WI38 (cell line): ENCODE measurements at regions not wholly inside any gene's neighbourhood (a gene's known extent, or its start where the extent isn't known, plus 50 kb on each side); places are given as distances from the start of the nearest gene placed in this dataset.
"Not testable (repeated sequence)": the region's sequence is repeated elsewhere in the genome, so short reads cannot be mapped to it uniquely, and the experiment has no call there.

ENCODE experiments used
- H3K4me3 ChIP-seq: 2 replicates; pipeline ENCODE4 v1.5.1; 2011; ENCODE audit warnings: low read depth, mild to moderate bottlenecking, control low read depth, low read length
- TF ChIP-seq, protein P1 (sequence below): IDR thresholded peaks from 2 replicates; pipeline ENCODE4 v1.5.1; 2012; ENCODE audit warnings: low read depth, mild to moderate bottlenecking, control low read depth, low read length

DNA sequence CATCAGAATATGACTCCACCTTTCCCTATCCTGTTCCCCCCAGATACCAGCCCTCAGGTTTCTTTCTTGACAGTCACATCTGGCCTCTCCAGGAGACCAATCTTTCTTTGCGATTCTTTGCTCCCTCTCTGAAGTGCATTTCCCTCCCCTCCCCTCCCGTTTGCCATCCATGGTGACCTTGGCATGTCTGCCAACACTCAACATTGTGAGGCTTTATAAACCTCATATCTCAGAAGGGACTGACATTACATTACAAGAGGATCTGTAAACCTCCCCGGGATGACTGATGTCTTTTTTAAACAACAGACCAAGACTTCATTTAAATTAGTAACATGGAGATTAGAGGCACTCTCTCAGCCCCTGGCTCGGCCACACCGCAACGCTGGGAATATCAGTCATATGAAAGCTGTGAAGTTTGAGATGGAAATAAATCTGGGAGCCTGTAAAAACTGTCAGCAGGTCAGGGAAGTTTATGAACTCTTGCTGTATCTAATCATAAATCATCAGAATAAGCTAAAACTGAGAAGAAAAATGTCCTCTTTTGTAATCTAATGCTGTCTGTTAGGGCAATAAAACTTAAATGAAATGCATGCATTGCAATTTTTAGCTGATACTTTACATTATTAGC is 401.7 kb upstream of the PROX1 start:
- H3K4me3 ChIP-seq: no peak overlapping the region
- TF ChIP-seq, protein P1, sequence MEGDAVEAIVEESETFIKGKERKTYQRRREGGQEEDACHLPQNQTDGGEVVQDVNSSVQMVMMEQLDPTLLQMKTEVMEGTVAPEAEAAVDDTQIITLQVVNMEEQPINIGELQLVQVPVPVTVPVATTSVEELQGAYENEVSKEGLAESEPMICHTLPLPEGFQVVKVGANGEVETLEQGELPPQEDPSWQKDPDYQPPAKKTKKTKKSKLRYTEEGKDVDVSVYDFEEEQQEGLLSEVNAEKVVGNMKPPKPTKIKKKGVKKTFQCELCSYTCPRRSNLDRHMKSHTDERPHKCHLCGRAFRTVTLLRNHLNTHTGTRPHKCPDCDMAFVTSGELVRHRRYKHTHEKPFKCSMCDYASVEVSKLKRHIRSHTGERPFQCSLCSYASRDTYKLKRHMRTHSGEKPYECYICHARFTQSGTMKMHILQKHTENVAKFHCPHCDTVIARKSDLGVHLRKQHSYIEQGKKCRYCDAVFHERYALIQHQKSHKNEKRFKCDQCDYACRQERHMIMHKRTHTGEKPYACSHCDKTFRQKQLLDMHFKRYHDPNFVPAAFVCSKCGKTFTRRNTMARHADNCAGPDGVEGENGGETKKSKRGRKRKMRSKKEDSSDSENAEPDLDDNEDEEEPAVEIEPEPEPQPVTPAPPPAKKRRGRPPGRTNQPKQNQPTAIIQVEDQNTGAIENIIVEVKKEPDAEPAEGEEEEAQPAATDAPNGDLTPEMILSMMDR: no peak

DNA sequence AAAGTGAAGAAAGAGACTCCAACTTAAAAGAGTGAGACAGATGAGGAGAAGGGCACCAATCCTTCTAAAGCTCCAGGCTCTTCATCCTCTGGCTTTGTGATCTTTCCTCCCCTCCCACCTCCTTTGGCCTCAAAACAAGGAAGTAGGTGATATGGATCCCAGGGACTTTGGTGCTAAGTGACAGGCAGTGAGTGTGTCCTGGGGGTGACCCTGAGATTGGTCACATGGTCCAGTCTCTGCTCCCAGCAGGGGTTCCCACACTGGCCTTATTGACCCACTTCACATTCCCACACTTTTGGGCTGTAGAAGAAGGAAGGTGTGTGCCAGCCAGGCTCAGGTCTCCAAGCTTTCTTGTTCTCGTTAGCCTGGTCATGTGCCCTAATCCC is 401.2 kb upstream of the PROX1 start:
- TF ChIP-seq, protein P1: no peak
- H3K4me3 ChIP-seq: no peak overlapping the region

DNA sequence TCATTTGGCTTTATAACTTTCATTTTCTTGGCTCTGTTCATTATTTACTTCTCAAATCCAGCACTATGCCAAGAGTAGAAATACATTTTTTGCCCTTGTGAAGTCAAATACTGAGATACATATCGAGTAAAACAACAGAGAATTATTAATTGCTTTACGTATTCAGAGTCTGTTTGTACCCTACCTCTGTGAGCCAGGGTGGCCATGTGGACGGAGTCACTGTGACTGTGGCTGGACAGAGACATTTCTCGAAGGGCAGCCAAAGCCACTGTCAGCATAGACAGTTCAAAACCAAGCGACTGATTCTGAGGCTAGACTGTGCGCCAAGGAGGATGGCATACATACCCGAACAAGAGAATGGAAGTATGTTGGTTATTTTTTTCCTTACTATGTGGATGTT is 391.0 kb upstream of the PROX1 start:
- TF ChIP-seq, protein P1: no peak
- no peak overlapping the region for H3K4me3 ChIP-seq

DNA sequence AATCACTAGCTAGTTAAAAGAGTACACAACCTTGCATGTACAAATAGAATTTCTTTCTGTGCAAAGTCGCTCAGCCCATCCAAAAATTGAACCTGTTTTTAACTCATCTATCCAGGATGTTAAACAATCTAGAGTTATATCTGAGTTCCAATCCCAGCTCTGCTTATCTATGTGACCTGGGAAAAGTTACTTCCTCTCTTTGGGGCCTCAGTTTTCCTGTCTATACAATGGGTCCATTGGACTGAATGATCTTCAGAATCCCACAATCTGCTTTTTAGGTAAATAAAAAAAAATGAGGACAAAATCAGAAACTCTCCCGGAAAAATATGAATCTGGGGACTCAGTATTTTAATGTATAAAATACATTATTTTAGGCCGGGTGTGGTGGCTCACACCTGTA is 389.5 kb upstream of the PROX1 start:
- TF ChIP-seq, protein P1: no peak
- no peak overlapping the region for H3K4me3 ChIP-seq

DNA sequence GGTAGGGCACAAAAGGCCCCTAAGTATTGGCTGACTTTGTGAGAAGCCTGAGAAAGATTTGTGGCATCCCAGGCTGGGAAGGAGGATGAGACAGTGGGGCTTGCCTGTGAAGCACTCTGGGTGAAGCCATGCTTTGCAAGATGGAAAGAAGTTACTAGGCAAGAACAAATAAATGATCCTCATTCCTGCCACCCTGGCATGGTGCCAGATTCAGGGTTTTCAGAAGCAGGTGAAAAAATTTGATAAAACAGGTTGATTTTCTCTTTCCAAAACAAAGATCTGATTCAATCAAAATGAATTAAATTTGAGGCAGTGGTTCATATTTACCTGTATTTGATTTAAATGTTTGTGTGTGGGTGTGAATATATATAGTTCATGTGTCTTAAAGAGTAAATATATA is 386.9 kb upstream of the PROX1 start:
- TF ChIP-seq, protein P1: no peak
- H3K4me3 ChIP-seq: no peak overlapping the region

DNA sequence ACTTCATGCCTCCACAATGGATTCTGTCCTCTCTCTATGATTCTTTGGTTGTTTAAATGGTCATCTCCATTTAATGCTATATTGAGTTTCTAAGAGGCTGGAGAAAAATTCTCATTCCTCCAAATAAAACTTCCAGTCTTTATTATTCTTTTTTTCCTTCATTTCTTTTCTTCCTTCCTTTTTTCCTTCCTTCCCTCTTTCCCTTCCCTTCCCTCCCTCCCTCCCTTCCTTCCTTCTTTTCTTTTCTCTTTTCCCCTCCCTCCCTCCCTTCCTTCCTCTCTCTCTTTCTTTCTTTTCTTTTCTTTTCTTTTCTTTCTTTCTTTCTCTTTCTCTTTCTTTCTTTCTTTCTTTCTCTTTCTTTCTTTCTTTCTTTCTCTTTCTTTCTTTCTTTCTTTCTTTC is 386.1 kb upstream of the PROX1 start:
- H3K4me3 ChIP-seq: not testable (repeated sequence)

DNA sequence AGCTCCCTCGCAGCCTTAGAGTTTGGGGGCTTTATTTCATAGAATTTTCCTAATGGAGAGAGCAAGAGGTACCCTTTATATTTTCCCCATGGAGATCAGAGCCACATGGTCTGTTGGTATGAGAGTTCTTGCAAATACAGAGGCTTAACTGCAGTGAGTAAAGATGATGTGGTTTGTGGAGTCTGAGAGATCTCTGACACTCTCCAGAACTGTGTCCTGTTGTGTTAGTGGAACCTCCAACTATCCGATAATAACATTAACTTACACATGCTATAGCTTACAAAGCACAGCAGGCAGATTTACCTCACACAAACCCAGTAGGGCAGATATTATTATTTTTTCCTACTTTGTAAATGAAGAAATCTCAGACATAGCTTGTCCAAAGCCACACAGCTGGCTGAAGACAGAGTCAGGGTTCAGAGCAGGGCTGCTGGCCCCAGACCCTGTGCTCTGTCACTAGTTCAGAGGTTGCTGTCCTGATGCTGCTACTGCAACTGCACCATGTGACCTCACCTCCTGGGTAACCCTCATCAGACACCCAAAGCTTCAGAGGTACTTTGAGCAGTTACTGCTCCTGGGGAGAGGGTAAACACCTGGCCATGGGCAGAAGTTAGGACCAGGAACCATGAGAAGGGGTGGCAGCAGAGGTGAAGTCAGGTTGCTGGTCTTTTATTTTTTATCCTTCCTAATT is 384.8 kb upstream of the PROX1 start:
- TF ChIP-seq, protein P1: no peak

DNA sequence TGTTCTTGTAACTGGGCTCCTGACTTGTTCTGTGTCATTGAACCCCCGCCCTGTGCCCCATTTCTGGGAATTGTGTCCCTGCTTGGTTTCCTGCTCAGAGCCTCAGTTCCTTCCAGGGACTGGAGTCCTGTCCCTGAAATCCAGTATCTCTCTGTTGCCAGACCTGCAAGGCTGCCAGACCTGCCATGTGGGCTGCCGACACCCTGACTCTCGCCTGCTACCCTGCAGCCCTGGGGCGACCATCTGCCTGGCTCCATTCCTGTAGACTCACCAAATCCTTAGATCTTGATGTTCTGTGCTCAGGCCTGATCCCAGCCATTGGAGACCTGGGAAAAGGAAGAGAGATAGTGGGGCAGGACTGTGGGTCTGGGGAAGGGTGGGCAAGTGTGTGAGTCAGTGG is 383.3 kb upstream of the PROX1 start:
- no peak overlapping the region for H3K4me3 ChIP-seq
- TF ChIP-seq, protein P1: no peak

More for the DNA sequence above, 384.8 kb upstream of the PROX1 start:
- no peak overlapping the region for H3K4me3 ChIP-seq
